ENCODE measurements at regions not wholly inside any gene's neighbourhood (a gene's known extent, or its start where the extent isn't known, plus 50 kb on each side); places are given as distances from the start of the nearest gene placed in this dataset.

DNA sequence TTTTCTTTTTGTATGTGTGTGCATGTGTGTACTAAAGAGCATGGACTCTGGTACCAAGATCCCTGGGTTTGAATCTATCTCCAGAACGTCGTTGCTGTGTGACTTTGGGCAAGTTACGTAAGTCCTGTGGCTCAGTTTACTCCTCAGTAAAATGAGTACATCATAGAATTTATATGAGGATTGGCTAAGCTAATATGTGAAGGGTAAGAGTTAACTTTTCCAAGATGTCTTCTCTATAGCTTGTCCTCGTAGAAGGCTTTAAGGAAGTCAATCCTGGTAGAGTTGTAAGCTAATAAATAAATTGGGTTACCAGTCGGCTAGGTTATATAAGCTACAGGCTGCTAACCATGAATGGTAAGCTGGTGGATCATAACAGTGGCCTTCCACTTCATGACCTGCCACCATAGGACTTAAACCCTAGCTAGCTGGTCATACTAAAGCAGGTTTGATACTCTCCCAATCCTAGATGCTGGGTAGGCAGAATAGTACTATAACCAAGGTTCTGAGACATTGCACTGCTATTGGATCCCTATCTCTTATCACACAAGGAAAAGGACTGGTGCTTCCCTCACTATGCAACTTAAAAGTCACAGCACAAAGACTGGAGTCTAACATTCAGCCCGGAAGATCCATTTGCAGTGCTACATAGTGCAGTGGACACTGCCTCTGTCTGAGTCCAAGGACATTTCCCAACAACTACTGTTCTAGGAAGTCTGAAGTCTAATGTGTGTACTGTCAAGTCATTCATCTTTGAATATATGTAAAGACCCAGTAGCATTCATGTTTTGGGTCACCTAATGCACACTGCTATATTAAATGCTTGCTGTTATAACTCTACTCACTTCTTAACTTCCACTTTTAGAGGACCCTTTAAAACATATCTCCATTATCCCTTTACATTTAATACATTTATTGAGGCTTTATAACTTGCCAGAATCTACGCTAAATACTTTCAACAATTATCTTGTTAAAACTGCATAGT is 156.2 kb downstream of the CRPPA start (continued):
- peak; percentile 40; the same call in 1 of the 2 replicates for TF ChIP-seq ADNP (tag; IDR thresholded peaks at IDR 0.05)
- peak; percentile 66 for TF ChIP-seq POLR2G (IDR thresholded peaks at IDR 0.05; ENCODE audit: low read depth, low read length)
- TF ChIP-seq DPF2 (IDR thresholded peaks at IDR 0.05), result 0 out of 2 replicates have a peak, but pooled peaks have one; percentile 20
- TF ChIP-seq ZKSCAN8 (CRISPR knock-in tag; IDR thresholded peaks at IDR 0.05), result 0 out of 2 replicates have a peak, but pooled peaks have one; percentile 46
- TF ChIP-seq MAFG (tag; conservative IDR thresholded peaks at IDR 0.05), result peak; percentile 47; the same call in 1 of the 2 replicates
- no peak for TF ChIP-seq SPI1 (IDR thresholded peaks at IDR 0.05; ENCODE audit: borderline replicate concordance, low read depth, low read length)
- TF ChIP-seq ZNF311 (CRISPR knock-in tag; IDR thresholded peaks at IDR 0.05), result peak; percentile 81; the same call in 1 of the 2 replicates
- TF ChIP-seq KAT8 (IDR thresholded peaks at IDR 0.05; ENCODE audit: low read depth), result no peak
- peak; percentile 66 for TF ChIP-seq KDM5B (IDR thresholded peaks at IDR 0.05; ENCODE audit: insufficient replicate concordance, low read depth, low read length)
- TF ChIP-seq ARNT (IDR thresholded peaks at IDR 0.05), result peak in 1 of 2 experiments; percentile 41; a peak in 1 of 4 replicates
- peak; percentile 73 for TF ChIP-seq ELF2 (CRISPR knock-in tag; IDR thresholded peaks at IDR 0.05)
- TF ChIP-seq C11orf30 (IDR thresholded peaks at IDR 0.05; ENCODE audit: low read depth), result peak; percentile 50; the same call in 1 of the 2 replicates
- peak; percentile 7 for TF ChIP-seq CHD1 (IDR thresholded peaks at IDR 0.05; ENCODE audit: low read length)
- no peak for TF ChIP-seq ZNF696 (CRISPR knock-in tag; conservative IDR thresholded peaks at IDR 0.05)
- TF ChIP-seq ARID2 (IDR thresholded peaks at IDR 0.05), result no peak
- TF ChIP-seq, protein P1, sequence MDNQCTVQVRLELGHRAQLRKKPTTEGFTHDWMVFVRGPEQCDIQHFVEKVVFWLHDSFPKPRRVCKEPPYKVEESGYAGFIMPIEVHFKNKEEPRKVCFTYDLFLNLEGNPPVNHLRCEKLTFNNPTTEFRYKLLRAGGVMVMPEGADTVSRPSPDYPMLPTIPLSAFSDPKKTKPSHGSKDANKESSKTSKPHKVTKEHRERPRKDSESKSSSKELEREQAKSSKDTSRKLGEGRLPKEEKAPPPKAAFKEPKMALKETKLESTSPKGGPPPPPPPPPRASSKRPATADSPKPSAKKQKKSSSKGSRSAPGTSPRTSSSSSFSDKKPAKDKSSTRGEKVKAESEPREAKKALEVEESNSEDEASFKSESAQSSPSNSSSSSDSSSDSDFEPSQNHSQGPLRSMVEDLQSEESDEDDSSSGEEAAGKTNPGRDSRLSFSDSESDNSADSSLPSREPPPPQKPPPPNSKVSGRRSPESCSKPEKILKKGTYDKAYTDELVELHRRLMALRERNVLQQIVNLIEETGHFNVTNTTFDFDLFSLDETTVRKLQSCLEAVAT (IDR thresholded peaks at IDR 0.05), result peak; percentile 97 to 98
- TF ChIP-seq ZNF583 (CRISPR knock-in tag; IDR thresholded peaks at IDR 0.05), result no peak
- peak; percentile 45; the same call in 1 of the 2 replicates for TF ChIP-seq CEBPB (tag; IDR thresholded peaks at IDR 0.05)
- TF ChIP-seq, protein P2, sequence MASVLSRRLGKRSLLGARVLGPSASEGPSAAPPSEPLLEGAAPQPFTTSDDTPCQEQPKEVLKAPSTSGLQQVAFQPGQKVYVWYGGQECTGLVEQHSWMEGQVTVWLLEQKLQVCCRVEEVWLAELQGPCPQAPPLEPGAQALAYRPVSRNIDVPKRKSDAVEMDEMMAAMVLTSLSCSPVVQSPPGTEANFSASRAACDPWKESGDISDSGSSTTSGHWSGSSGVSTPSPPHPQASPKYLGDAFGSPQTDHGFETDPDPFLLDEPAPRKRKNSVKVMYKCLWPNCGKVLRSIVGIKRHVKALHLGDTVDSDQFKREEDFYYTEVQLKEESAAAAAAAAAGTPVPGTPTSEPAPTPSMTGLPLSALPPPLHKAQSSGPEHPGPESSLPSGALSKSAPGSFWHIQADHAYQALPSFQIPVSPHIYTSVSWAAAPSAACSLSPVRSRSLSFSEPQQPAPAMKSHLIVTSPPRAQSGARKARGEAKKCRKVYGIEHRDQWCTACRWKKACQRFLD (CRISPR knock-in tag; IDR thresholded peaks at IDR 0.05), result peak; percentile 18; the same call in 1 of the 2 replicates
- no peak for TF ChIP-seq ZNF699 (CRISPR knock-in tag; IDR thresholded peaks at IDR 0.05; ENCODE audit: insufficient replicate concordance)
- TF ChIP-seq, protein P3, sequence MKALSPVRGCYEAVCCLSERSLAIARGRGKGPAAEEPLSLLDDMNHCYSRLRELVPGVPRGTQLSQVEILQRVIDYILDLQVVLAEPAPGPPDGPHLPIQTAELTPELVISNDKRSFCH (CRISPR knock-in tag; IDR thresholded peaks at IDR 0.05), result no peak
- TF ChIP-seq, protein P3 (tag; IDR thresholded peaks at IDR 0.05), result 0 out of 2 replicates have a peak, but pooled peaks have one; percentile 39
- TF ChIP-seq MBD2 (IDR thresholded peaks at IDR 0.05; ENCODE audit: borderline replicate concordance, low read depth), result 0 out of 2 replicates have a peak, but pooled peaks have one; percentile 27
- 0 out of 2 replicates have a peak, but pooled peaks have one; percentile 4 for TF ChIP-seq SP1 (CRISPR knock-in tag; IDR thresholded peaks at IDR 0.05)
